Gastrocnemius medialis (tissue), 4 donors: ENCODE measurements at regions not wholly inside any gene's neighbourhood (a gene's known extent, or its start where the extent isn't known, plus 50 kb on each side); places are given as distances from the start of the nearest gene placed in this dataset.

ENCODE experiments used
- ATAC-seq, 2 donors: fragments of 150-250 bp; one replicate each; pipeline ENCODE4 v1.9.1; 2016
- DNase-seq, 2 donors: peaks; one replicate each; pipeline ENCODE4 v3.0.0-alpha.2; 2019
- H3K27ac ChIP-seq, 4 donors: fragments of 200-600 bp; sonication (generic); 1 replicate in 1 of 4; 2 replicates in 3 of 4; pipeline ENCODE4 v1.5.1; 2016 to 2018; ENCODE audit warnings: mild to moderate bottlenecking in 2 of 4, moderate library complexity in 1 of 4
- H3K27me3 ChIP-seq, 3 donors: fragments of 200-600 bp; sonication (generic) in 2 of 3; 1 replicate in 1 of 3; 2 replicates in 2 of 3; pipeline versions ENCODE4 v1.5.1 to v1.6.0; 2016 to 2019; ENCODE audit warnings: mild to moderate bottlenecking in 1 of 3, moderate library complexity in 1 of 3
- H3K36me3 ChIP-seq, 2 donors: fragments of 200-600 bp; sonication (generic) in 1 of 2; one replicate each; pipeline ENCODE4 v1.5.1; 2017 to 2018
- H3K4me1 ChIP-seq, 2 donors: fragments of 200-600 bp; sonication (generic) in 1 of 2; one replicate each; pipeline ENCODE4 v1.5.1; 2016 to 2017; ENCODE audit warnings: mild to moderate bottlenecking in 2 of 2
- H3K4me3 ChIP-seq, 4 donors: fragments of 200-600 bp; sonication (generic) in 3 of 4; 1 replicate in 1 of 4; 2 replicates in 3 of 4; pipeline ENCODE4 v1.5.1; 2016 to 2019; ENCODE audit warnings: mild to moderate bottlenecking in 2 of 4
- H3K9me3 ChIP-seq, 3 donors: fragments of 200-600 bp; sonication (generic) in 2 of 3; 1 replicate in 1 of 3; 2 replicates in 2 of 3; pipeline ENCODE4 v1.5.1; 2016 to 2019
- CTCF ChIP-seq, 5 experiments: fragments of 450-650 bp in 3 of 5; fragments of 200-600 bp in 2 of 5; sonication (generic) in 2 of 5; IDR thresholded peaks in 4 of 5; conservative IDR thresholded peaks in 1 of 5; 1 replicate in 4 of 5; 2 replicates in 1 of 5; pipeline ENCODE4 v1.5.1; 2016 to 2019; ENCODE audit warnings: antibody characterized with exemption in 5 of 5, mild to moderate bottlenecking in 3 of 5, moderate library complexity in 3 of 5
- POLR2A ChIP-seq, 2 donors: fragments of 450-650 bp; IDR thresholded peaks; one replicate each; pipeline ENCODE4 v1.6.1; 2017; ENCODE audit warnings: antibody characterized with exemption in 2 of 2, mild to moderate bottlenecking in 2 of 2, moderate library complexity in 2 of 2
- in situ Hi-C, 4 donors: fragments of 200-750 bp; cut with MboI; loops; one replicate each; pipeline versions ENCODE4 v1.15.0 to v1.8.0; 2017; ENCODE audit warnings: low sequenced_read_pairs in 4 of 4
- intact Hi-C: fragments of 100-400 bp; cut with DNase I; formaldehyde crosslinking; loops from one replicate; pipeline ENCODE4 v1.15.1; 2023; ENCODE audit warnings: low total_unique reads

- Histone ChIP-seq H3K27me3 (no peaks in the 10 kb centered on the region), H3K4me1 (no peaks in the 10 kb centered on the region), H3K27ac (no peak overlapping the region), H3K9me3 (no peaks in the 10 kb centered on the region), H3K4me3 (no peak overlapping the region), H3K36me3 (no peaks in the 10 kb centered on the region)
- TF ChIP-seq CTCF (IDR thresholded peaks at IDR 0.05 in 4 of 5, conservative IDR thresholded peaks at IDR 0.05 in 1 of 5), result no peak
- no peak for TF ChIP-seq POLR2A (IDR thresholded peaks at IDR 0.05)
- ATAC-seq (no peak), DNase-seq (no peak)
- intact Hi-C loops, result no loop called here
- in situ Hi-C loops, result no loop called here
Observed at GRCh38 chr7:52616552-52616951, 418.9 kb upstream of the POM121L12 start.

- intact Hi-C loops, result no loop called here
Observed at GRCh38 chr7:52615021-52615695, 420.3 kb upstream of the POM121L12 start.

GRCh38 chr7:52609511-52609910 is 425.9 kb upstream of the POM121L12 start:
- H3K4me1 ChIP-seq, result no peaks in the 10 kb centered on the region
- in situ Hi-C loops, result no loop called here
- DNase-seq (no peak), ATAC-seq (no peak)
- no peaks in the 10 kb centered on the region for H3K36me3 ChIP-seq
- TF ChIP-seq CTCF (IDR thresholded peaks at IDR 0.05 in 4 of 5, conservative IDR thresholded peaks at IDR 0.05 in 1 of 5), result no peak
- no peak for TF ChIP-seq POLR2A (IDR thresholded peaks at IDR 0.05)
- no peaks in the 10 kb centered on the region for H3K27me3 ChIP-seq
- intact Hi-C loops, result no loop called here
- H3K27ac ChIP-seq, result no peak overlapping the region
- H3K9me3 ChIP-seq, result no peaks in the 10 kb centered on the region
- no peak overlapping the region for H3K4me3 ChIP-seq

More at GRCh38 chr7:52615021-52615695, 420.3 kb upstream of the POM121L12 start:
- no peak overlapping the region for H3K27ac ChIP-seq
- ATAC-seq (no peak), DNase-seq (no peak)
- H3K36me3 ChIP-seq, result no peaks in the 10 kb centered on the region
- no peak for TF ChIP-seq CTCF (IDR thresholded peaks at IDR 0.05 in 4 of 5, conservative IDR thresholded peaks at IDR 0.05 in 1 of 5)
- TF ChIP-seq POLR2A (IDR thresholded peaks at IDR 0.05), result no peak
- no peaks in the 10 kb centered on the region for H3K27me3 ChIP-seq
- no peaks in the 10 kb centered on the region for H3K9me3 ChIP-seq
- in situ Hi-C loops, result no loop called here
- no peaks in the 10 kb centered on the region for H3K4me1 ChIP-seq
- H3K4me3 ChIP-seq, result no peak overlapping the region

- intact Hi-C loops, result no loop called here
- TF ChIP-seq CTCF (IDR thresholded peaks at IDR 0.05 in 4 of 5, conservative IDR thresholded peaks at IDR 0.05 in 1 of 5), result no peak
- TF ChIP-seq POLR2A (IDR thresholded peaks at IDR 0.05), result no peak
- in situ Hi-C loops, result no loop called here
- no peak overlapping the region for H3K27ac ChIP-seq
- no peak overlapping the region for H3K4me3 ChIP-seq
- H3K9me3 ChIP-seq, result no peaks in the 10 kb centered on the region
- H3K4me1 ChIP-seq, result no peaks in the 10 kb centered on the region
- H3K27me3 ChIP-seq, result no peaks in the 10 kb centered on the region
- no peaks in the 10 kb centered on the region for H3K36me3 ChIP-seq
- DNase-seq, result no peak
- no peak for ATAC-seq
Observed at GRCh38 chr7:52592698-52593097, 442.7 kb upstream of the POM121L12 start.

- intact Hi-C loops, result no loop called here
- Histone ChIP-seq H3K36me3 (no peaks in the 10 kb centered on the region), H3K4me3 (no peak overlapping the region), H3K4me1 (no peaks in the 10 kb centered on the region), H3K9me3 (no peaks in the 10 kb centered on the region), H3K27ac (no peak overlapping the region), H3K27me3 (no peaks in the 10 kb centered on the region)
- in situ Hi-C loops, result no loop called here
- ATAC-seq (no peak), DNase-seq (no peak)
- TF ChIP-seq POLR2A (IDR thresholded peaks at IDR 0.05) (no peak), CTCF (IDR thresholded peaks at IDR 0.05 in 4 of 5, conservative IDR thresholded peaks at IDR 0.05 in 1 of 5) (no peak)
Observed at GRCh38 chr7:52586704-52587103, 448.7 kb upstream of the POM121L12 start.
